Activated T-helper 1 cell treated with anti-CD3 and anti-CD28 coated beads, Interleukin-12 subunit alpha, Interleukin-12 subunit beta, Interleukin-2, Interleukin-4 antibody, amounts not matched to agents 30 ng/mL and 10 ng/mL and 1 ng/mL, durations not matched to agents 14 hours and 24 hours and 36 hours (primary cell): ENCODE measurements at regions not wholly inside any gene's neighbourhood (a gene's known extent, or its start where the extent isn't known, plus 50 kb on each side); places are given as distances from the start of the nearest gene placed in this dataset.
"Not testable (repeated sequence)": the region's sequence is repeated elsewhere in the genome, so short reads cannot be mapped to it uniquely, and the experiment has no call there.

Experiments used
- DNase-seq: peaks from one replicate; pipeline ENCODE4 v3.0.0; 2021; ENCODE audit warnings: low spot score
- H3K27ac Mint-ChIP-seq: one replicate; pipeline ENCODE4 v1.8.0; 2021; ENCODE audit warnings: mild to moderate bottlenecking, mixed read lengths
- H3K27me3 Mint-ChIP-seq: one replicate; pipeline ENCODE4 v1.8.0; 2022; ENCODE audit warnings: mild to moderate bottlenecking, moderate library complexity, mixed read lengths; ENCODE audit not compliant: insufficient read depth
- H3K36me3 Mint-ChIP-seq: one replicate; pipeline ENCODE4 v1.8.0; 2021; ENCODE audit warnings: low read depth, mixed read lengths
- H3K4me1 Mint-ChIP-seq: one replicate; pipeline ENCODE4 v1.8.0; 2021; ENCODE audit warnings: low read depth, mixed read lengths
- H3K4me3 Mint-ChIP-seq: one replicate; pipeline ENCODE4 v1.8.0; 2021; ENCODE audit warnings: mild to moderate bottlenecking, moderate library complexity, mixed read lengths
- H3K9me3 Mint-ChIP-seq: one replicate; pipeline ENCODE4 v1.8.0; 2021; ENCODE audit warnings: mixed read lengths
- intact Hi-C: fragments of 100-400 bp; cut with micrococcal nuclease; formaldehyde crosslinking; loops from one replicate; pipeline ENCODE4 v1.15.1; 2024

GRCh38 chr6:132045877-132046276, 94.7 kb upstream of the CCN2 start:
- intact Hi-C loops, result no loop called here
- H3K9me3 Mint-ChIP-seq, result no peaks in the 10 kb centered on the region
- no peak overlapping the region for H3K27ac Mint-ChIP-seq
- H3K4me3 Mint-ChIP-seq, result no peak overlapping the region
- H3K4me1 Mint-ChIP-seq, result no peaks in the 10 kb centered on the region
- no peaks in the 10 kb centered on the region for H3K36me3 Mint-ChIP-seq
- no peaks in the 10 kb centered on the region for H3K27me3 Mint-ChIP-seq
- no peak for DNase-seq

GRCh38 chr6:132043148-132043547, 92.0 kb upstream of the CCN2 start:
- no peak for DNase-seq
- H3K27me3 Mint-ChIP-seq, result no peaks in the 10 kb centered on the region
- no peaks in the 10 kb centered on the region for H3K4me1 Mint-ChIP-seq
- no peaks in the 10 kb centered on the region for H3K9me3 Mint-ChIP-seq
- no peak overlapping the region for H3K27ac Mint-ChIP-seq
- intact Hi-C loops, result no loop called here
- no peaks in the 10 kb centered on the region for H3K36me3 Mint-ChIP-seq
- H3K4me3 Mint-ChIP-seq, result no peak overlapping the region

- DNase-seq, result no peak
- intact Hi-C loops, result no loop called here
- H3K9me3 Mint-ChIP-seq, result no peaks in the 10 kb centered on the region
- no peaks in the 10 kb centered on the region for H3K36me3 Mint-ChIP-seq
- H3K4me3 Mint-ChIP-seq, result no peak overlapping the region
- H3K27me3 Mint-ChIP-seq, result no peaks in the 10 kb centered on the region
- no peaks in the 10 kb centered on the region for H3K4me1 Mint-ChIP-seq
- H3K27ac Mint-ChIP-seq, result no peak overlapping the region
Measured at GRCh38 chr6:132041706-132042105, 90.5 kb upstream of the CCN2 start.

DNA sequence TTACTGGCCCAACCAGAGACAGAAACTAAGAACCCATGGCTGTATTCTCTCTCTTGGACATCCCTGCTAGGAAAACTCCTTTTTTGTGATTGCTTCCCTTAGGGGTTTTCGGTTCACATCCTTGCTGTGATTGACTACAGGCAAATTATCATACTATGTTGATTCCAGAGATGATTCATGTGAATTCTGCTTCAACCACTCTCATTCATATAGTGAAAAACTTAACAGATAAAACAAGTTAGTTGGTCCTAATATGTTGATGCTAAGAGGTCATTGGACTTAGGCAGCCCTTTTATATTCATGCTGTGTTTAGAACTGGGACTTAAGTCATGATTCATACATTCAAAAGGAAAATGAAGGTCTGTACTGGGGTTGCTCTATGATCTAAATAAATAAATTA, 76.9 kb upstream of the CCN2 start:
- Mint-ChIP-seq H3K27me3 (no peaks in the 10 kb centered on the region), H3K36me3 (no peaks in the 10 kb centered on the region), H3K9me3 (no peaks in the 10 kb centered on the region), H3K27ac (no peak overlapping the region), H3K4me1 (no peaks in the 10 kb centered on the region), H3K4me3 (no peak overlapping the region)
- intact Hi-C loops, result no loop called here
- DNase-seq, result no peak

DNA sequence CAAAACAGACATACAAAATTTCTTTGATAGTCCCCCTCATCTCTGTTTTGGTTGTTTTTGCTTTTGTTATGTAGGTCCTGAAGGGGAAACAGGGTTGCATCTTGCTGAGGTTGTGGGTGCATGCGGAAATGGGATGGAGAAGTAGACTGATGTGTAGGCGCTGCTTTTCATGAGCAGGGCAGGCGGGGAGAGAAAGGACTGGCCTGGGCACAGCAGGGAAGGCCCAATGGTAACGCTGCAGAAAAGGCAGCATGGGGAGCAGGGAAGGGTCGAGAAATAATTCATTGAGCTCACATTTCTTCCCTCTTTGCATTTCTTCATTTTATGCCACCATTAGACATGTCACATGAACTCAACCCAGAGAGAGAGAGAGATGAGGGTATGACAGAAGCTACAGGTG, 74.3 kb upstream of the CCN2 start:
- no peak overlapping the region for H3K27ac Mint-ChIP-seq
- no peaks in the 10 kb centered on the region for H3K4me1 Mint-ChIP-seq
- intact Hi-C loops, result no loop called here
- no peak for DNase-seq
- H3K36me3 Mint-ChIP-seq, result no peaks in the 10 kb centered on the region
- no peaks in the 10 kb centered on the region for H3K9me3 Mint-ChIP-seq
- H3K27me3 Mint-ChIP-seq, result no peaks in the 10 kb centered on the region
- H3K4me3 Mint-ChIP-seq, result no peak overlapping the region

DNA sequence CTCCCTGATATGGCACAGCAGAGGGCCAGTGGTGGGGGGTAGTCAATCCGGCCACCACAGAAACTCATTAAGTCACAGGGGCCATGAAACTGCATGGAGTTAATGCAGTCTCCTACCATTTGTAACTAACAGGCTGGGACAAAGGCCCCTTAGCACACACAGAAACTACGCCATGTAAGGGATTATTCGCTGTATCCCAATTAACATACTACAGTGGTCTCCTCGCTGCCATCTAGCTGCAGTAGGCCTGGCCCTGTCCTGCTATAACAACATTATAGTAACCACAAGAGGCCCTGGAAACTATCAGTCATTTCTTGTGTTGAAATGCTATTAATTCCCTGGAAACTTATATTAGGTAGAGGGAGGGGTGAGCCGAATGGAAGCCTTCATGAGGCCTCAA, 72.3 kb upstream of the CCN2 start:
- intact Hi-C loops, result no loop called here
- Mint-ChIP-seq H3K4me1 (no peaks in the 10 kb centered on the region), H3K36me3 (no peaks in the 10 kb centered on the region), H3K27ac (no peak overlapping the region), H3K9me3 (no peaks in the 10 kb centered on the region), H3K27me3 (no peaks in the 10 kb centered on the region), H3K4me3 (no peak overlapping the region)
- DNase-seq, result no peak

DNA sequence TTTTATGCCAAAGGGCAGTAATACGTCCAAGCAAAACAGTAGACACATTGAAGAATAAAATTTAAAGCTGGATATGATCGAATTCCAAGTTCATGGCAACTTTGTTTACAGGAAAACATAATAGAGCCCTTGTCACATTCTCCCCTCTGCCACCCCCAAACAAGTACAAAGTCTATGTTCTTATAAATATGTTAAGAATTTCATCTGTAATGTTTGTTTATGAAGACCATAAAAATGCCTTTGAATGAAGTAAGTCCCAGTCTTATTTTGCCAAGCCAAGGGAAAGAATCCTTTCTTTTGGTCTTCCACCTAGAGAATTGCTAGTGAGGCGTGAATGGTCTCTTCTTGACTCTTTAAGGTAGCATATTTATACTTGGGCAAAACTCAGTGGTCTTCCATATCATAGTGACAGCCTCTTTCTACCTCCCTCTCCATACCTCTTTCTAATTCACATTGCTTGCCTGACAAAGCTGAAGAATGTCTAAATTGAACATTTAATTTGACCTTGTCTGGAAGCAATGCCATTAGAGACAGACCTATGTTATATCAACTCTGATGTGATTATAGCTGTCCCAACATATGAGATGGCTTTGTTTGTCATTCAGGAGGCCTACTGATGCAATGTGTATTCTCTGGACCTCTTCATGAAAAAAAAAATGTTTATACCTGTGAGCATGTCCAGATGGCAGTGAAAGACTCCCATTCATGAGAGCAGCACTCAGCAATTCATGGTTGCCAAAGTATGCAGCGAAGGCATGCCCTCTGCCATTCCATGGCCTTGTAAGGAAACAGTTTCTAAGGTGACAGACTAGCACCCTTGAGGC, 70.6 kb upstream of the CCN2 start:
- no peak for DNase-seq
- intact Hi-C loops, result no loop called here
- Mint-ChIP-seq H3K27me3 (no peaks in the 10 kb centered on the region), H3K4me1 (no peaks in the 10 kb centered on the region), H3K9me3 (no peaks in the 10 kb centered on the region), H3K4me3 (no peak overlapping the region), H3K27ac (no peak overlapping the region), H3K36me3 (no peaks in the 10 kb centered on the region)

DNA sequence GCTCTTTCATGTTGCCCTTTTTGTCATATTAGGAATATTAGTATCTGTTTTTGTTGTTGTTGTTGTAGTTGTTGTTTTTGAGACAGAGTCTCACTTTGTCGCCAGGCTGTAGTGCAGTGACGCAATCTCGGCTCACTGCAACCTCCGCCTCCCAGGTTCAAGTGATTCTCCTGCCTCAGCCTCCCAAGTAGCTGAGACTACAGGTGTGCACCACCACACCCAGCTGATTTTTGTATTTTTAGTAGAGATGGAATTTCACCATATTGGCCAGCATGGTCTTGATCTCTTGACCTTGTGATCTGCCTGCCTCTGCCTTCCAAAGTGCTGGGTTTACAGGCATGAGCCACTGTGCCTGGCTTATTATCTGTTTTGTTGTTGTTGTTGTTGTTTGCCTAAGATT, 69.7 kb upstream of the CCN2 start:
- H3K27me3 Mint-ChIP-seq, H3K36me3 Mint-ChIP-seq, H3K4me3 Mint-ChIP-seq, DNase-seq, H3K27ac Mint-ChIP-seq, H3K4me1 Mint-ChIP-seq, H3K9me3 Mint-ChIP-seq, intact Hi-C loops: not testable (repeated sequence)

DNA sequence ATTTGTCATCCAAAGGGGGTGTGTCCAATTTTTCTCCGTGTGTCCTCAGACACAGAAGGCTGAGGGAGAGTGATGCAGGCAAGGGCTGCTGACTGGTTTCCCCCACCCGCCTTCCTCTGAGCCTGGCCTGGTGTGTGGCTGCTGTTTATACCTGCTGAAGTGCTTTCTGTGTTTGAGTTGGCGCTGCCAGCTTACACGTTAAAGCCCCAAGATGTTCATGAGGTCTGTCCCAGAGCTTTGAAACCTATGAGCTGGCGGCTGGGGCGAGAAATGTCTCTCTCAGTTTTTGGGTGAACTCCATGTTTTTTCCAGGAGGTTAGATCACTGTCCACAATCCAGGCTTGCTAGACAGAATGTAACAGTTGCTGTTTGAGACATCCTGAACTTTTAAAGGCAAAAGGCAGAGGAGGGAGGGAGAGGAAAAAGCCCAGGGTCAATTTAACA, 69.0 kb upstream of the CCN2 start:
- H3K4me1 Mint-ChIP-seq, result no peaks in the 10 kb centered on the region
- H3K27me3 Mint-ChIP-seq, result no peaks in the 10 kb centered on the region
- no peak overlapping the region for H3K4me3 Mint-ChIP-seq
- H3K27ac Mint-ChIP-seq, result no peak overlapping the region
- intact Hi-C loops, result no loop called here
- no peaks in the 10 kb centered on the region for H3K9me3 Mint-ChIP-seq
- DNase-seq, result no peak
- H3K36me3 Mint-ChIP-seq, result no peaks in the 10 kb centered on the region

DNA sequence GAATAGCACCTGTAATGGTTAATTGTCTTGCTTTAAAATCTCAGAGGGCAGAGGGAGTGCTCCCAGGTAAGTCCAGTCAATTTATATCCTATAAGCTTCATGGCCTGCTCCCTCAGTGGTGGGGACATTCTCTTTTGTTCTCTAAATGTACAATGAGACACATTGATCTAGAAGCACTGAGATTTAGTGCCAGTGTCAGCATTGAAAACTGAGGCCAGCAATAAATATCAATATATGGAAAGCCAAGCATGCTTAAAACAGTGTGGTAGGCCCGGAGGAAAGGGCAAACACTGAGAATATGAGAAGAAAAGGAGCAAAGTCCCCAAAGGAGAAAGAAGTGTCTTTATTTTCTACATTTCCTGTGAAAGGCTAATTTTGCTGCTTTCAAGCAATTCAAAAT, 68.4 kb upstream of the CCN2 start:
- Mint-ChIP-seq H3K9me3 (no peaks in the 10 kb centered on the region), H3K36me3 (no peaks in the 10 kb centered on the region)

GRCh38 chr6:132017942-132018341, 66.8 kb upstream of the CCN2 start:
- H3K36me3 Mint-ChIP-seq, result no peaks in the 10 kb centered on the region
- DNase-seq, result no peak
- intact Hi-C loops, result no loop called here
- H3K4me3 Mint-ChIP-seq, result no peak overlapping the region
- H3K27me3 Mint-ChIP-seq, result no peaks in the 10 kb centered on the region
- H3K4me1 Mint-ChIP-seq, result no peaks in the 10 kb centered on the region
- no peaks in the 10 kb centered on the region for H3K9me3 Mint-ChIP-seq
- no peak overlapping the region for H3K27ac Mint-ChIP-seq

More for the DNA sequence above, 68.4 kb upstream of the CCN2 start:
- H3K27me3 Mint-ChIP-seq, result no peaks in the 10 kb centered on the region
- H3K4me3 Mint-ChIP-seq, result no peak overlapping the region
- H3K4me1 Mint-ChIP-seq, result no peaks in the 10 kb centered on the region
- intact Hi-C loops, result no loop called here
- DNase-seq, result no peak
- no peak overlapping the region for H3K27ac Mint-ChIP-seq

- no peak for DNase-seq
- Mint-ChIP-seq H3K27me3 (no peaks in the 10 kb centered on the region), H3K4me1 (no peaks in the 10 kb centered on the region), H3K27ac (no peak overlapping the region), H3K9me3 (no peaks in the 10 kb centered on the region), H3K36me3 (no peaks in the 10 kb centered on the region), H3K4me3 (no peak overlapping the region)
- intact Hi-C loops, result no loop called here
Measured at GRCh38 chr6:132016396-132016795, 65.2 kb upstream of the CCN2 start.

GRCh38 chr6:132011582-132011981, 60.4 kb upstream of the CCN2 start:
- H3K36me3 Mint-ChIP-seq, result no peaks in the 10 kb centered on the region
- intact Hi-C loops, result no loop called here
- no peaks in the 10 kb centered on the region for H3K4me1 Mint-ChIP-seq
- H3K27ac Mint-ChIP-seq, result no peak overlapping the region
- no peaks in the 10 kb centered on the region for H3K9me3 Mint-ChIP-seq
- H3K27me3 Mint-ChIP-seq, result no peaks in the 10 kb centered on the region
- DNase-seq, result no peak
- H3K4me3 Mint-ChIP-seq, result no peak overlapping the region

DNA sequence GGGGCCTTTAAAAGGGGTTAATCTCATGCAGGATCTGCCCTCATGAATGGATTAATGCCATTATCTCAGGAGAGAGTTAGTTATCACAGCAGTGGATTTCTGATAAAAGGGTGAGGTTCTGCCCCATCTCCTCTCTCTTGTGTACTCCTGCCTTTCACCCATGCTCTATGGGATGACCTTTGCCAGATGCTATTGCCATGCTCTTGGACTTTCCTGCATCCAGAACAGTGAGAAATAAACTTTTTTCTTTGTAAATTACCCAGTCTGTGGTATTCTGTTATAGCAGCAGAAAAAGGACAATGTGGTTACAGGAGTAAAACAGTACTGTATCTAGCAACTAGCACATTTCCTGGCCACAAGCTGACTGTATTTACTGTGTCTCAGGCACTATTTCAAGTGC, 58.0 kb upstream of the CCN2 start:
- no peaks in the 10 kb centered on the region for H3K9me3 Mint-ChIP-seq
- no peak for DNase-seq
- no peaks in the 10 kb centered on the region for H3K27me3 Mint-ChIP-seq
- H3K4me3 Mint-ChIP-seq, result no peak overlapping the region
- H3K4me1 Mint-ChIP-seq, result no peaks in the 10 kb centered on the region
- H3K36me3 Mint-ChIP-seq, result no peaks in the 10 kb centered on the region
- no peak overlapping the region for H3K27ac Mint-ChIP-seq
- intact Hi-C loops, result no loop called here
